Spleen (tissue), 7 donors: ENCODE measurements at regions not wholly inside any gene's neighbourhood (a gene's known extent, or its start where the extent isn't known, plus 50 kb on each side); places are given as distances from the start of the nearest gene placed in this dataset.

Experiments
- CTCF ChIP-seq, 11 experiments: fragments of 200-600 bp in 7 of 11; fragments of 450-650 bp in 4 of 11; sonication (generic) in 4 of 11; IDR thresholded peaks in 8 of 11; conservative IDR thresholded peaks in 3 of 11; 1 replicate in 7 of 11; 2 replicates in 4 of 11; pipeline versions ENCODE4 v1.4.0 to v1.8.0; 2016 to 2021; ENCODE audit warnings: antibody characterized with exemption in 11 of 11, inconsistent platforms in 4 of 11, mild to moderate bottlenecking in 1 of 11
- POLR2A ChIP-seq, 3 donors: fragments of 450-650 bp; IDR thresholded peaks; one replicate each; pipeline ENCODE4 v1.5.1; 2017; ENCODE audit warnings: antibody characterized with exemption in 3 of 3, mild to moderate bottlenecking in 1 of 3
- POLR2AphosphoS5 ChIP-seq, 3 donors: sonication (generic); formaldehyde crosslinking; IDR thresholded peaks; one replicate each; pipeline ENCODE4 v1.5.1; 2017; ENCODE audit warnings: antibody characterized with exemption in 3 of 3
- donor health status: DM: no; HTN: no; CAD: no; lungs with moderate emphysema.
- donor health status: DM: no; HTN: no; CAD: no.
- donor health status: DM: no; HTN: no; CAD: no.

- TF ChIP-seq CTCF (IDR thresholded peaks at IDR 0.05 in 8 of 11, conservative IDR thresholded peaks at IDR 0.05 in 3 of 11), result no peak
- TF ChIP-seq POLR2A (IDR thresholded peaks at IDR 0.05), result no peak
- TF ChIP-seq POLR2AphosphoS5 (IDR thresholded peaks at IDR 0.05), result no peak
These were observed 58.1 kb upstream of the PRR23E start for GRCh38 chr3:127134887-127135240.
